AG20443 (cell line): ENCODE measurements at regions not wholly inside any gene's neighbourhood (a gene's known extent, or its start where the extent isn't known, plus 50 kb on each side); places are given as distances from the start of the nearest gene placed in this dataset.

ENCODE experiments used
- DNase-seq: peaks from one replicate; pipeline ENCODE4 v3.0.0; 2012; ENCODE audit warnings: low spot score, mixed read lengths

DNA sequence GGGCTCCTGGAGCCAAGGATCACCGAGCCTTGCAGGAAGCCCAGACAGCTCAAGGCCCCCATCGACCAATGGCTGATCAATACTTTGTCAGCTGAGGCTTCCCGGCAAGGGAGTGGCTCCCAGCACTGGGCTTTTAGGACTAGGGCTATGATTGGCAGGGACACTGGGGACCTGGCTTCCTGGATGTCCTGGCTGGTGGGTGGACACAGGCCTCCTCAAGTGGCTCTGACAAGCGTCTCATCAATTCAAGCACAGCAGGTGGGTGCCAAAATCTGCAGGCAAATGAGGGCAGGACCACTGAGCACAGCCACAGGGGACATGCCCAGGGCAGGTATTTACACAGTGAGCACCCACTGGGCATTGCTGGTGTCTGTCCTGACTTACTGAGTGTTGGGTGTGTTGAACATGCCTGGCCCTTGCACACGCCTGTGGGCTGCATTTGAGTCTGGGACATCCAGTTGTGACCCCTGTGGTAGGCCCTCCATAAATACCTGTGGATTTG is 420.1 kb upstream of the SULF2 start:
- no peak for DNase-seq

DNA sequence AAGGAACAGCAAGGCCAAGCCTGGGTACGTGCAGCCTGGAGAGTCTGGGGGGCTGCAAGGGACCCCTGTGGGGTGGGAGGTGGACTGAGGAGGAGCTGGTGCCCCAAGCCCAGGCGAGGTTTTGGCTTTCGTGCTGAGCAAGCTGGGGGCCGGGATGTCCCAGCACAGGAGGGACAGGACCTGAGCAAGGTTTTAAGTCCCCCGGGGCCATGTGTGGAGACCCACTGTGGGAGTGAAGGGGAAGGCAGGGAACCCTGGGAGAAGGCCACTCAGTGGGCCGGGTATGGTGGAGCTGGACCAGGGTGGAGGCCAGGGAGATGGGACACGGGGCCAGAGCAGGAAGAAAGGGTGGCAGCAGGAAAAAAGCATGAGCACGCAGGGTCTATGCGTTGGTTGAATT is 419.2 kb upstream of the SULF2 start:
- DNase-seq = no peak

DNA sequence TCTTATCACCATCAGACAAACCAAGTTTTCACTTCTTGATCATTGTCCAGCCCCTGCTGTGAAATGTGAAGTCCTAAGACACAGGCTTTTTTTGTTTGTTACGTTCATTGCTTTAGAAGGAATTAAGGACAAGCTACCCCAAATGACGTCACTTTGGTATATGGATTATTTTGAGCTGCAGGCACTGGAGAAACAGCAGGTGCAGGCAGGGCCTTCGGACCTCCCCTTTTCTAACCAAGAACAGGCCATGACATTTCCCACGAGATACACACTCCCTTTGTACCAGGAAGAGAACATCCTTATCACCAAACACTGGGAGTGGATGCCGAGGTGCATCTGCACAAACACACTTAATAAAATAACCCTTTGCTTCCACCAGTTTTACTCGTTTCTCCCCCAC is 418.0 kb upstream of the SULF2 start:
- no peak for DNase-seq

DNA sequence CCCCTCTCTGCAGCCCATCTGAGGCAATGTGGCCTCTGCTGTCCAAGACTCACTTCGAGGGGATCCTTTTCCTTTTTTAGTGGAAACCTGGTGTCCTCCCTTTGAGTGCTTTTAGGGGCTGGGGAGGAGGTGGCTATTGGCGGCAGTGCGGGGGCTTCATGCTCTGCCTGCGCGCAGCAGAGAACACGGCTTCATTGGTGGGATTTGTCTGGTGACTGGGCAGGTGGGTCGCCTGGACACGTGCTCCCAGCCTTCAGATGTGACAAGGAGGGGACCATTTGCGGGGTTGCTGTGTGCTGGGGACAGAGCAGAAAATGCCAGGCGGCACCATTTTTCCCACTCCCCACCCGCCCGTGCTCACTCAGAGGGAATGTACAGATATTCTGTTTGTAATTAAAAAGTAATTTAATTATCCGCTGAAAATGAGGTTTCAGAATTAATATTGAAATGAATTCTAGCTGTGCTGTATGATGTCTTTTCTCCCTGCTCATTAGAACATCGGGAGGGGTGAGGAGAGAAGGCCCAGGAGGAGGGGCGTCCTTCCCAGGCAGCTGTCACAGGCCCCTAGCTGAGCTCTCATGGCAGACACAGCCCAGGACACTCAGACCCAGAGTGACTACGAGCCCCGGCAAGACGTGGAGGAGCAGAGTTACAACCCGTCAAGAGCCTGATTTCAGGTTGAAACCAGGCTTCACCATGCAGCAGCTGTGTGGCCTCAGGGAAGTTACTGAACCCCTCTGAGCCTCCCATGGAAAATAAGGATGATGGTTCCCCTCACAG is 417.2 kb upstream of the SULF2 start:
- DNase-seq = no peak

DNA sequence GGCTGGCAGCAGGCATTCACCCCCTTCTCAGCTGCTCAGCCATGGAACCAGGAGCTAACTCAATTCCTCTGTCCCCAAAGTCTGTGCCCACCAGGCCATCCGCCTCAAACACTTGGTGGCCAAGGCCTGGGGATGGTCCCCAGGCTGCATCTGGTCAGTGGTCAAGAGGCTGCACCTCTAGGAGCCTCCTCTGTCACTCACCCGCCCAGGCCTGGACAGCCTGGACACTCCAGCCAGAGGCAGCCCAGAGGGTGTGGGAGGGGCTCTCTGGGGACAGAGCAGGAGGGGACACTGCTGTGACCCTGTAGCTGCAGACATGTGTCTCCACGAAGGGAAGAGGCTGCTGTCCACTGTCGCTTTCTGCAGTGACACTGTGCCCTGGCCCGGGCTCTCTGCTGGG is 416.6 kb upstream of the SULF2 start:
- no peak for DNase-seq

DNA sequence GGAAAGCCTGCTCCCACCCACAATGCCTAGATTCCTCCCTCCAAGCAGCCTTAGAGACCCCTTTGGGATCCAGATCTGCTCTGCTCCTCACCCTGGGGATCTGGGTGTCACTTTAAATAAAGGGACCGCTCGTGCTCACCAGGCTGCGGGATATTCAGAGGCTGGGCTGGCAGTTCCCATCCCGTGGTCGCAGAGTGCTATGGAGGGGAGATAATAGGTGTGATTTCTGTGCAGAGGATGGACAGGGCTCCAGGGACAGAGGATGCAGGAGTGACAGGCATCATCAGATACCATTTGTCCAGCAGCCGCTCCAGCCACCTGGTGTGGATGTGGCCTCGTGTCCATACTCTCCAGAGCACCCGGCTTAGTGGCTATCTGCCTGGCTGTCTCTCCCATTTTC is 415.9 kb upstream of the SULF2 start:
- DNase-seq = no peak

DNA sequence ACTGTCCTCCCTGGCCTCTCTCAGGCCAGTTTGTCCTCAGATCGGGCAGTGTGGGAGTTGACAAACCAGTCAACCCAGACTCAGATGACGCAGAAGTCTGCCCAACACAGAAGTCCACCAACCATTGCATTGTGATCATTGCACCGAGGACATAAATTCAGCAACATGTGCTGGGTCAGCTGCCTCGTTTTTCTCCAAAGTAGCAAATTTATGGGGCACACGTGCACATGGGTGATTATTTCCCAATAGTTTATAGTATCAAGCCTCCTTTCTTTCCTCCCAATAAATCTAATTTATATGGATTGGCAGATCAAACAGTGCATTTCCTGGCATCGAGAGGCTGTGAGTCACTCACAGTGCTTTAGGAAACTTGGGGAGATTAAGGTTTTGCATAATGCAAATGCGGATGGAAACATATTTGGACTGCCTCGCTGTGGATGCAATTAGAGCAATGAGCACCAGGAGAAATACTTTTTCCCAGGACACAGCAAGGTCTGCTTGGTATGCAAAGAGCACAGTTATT is 413.7 kb upstream of the SULF2 start:
- peak; percentile 25 for DNase-seq

DNA sequence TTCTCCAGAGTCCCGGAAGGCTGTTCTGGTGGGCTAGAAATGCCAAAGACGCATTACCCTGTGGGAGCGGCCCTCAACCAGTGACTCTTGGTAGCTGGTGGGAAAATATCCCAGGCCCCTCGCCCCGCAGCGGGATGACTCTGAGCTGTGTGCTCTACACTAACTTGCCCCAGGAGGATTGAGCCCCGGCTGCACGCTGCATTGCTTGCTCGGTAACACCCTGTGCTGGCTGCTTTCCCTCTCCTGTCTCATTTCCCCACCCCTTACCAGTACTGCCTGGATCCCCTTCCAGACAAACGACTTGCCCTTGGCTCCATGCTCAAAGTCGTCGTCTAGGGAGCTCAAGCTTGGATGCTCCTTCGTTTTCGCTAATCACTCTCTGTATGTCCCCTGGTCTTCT is 411.8 kb upstream of the SULF2 start:
- DNase-seq = no peak

DNA sequence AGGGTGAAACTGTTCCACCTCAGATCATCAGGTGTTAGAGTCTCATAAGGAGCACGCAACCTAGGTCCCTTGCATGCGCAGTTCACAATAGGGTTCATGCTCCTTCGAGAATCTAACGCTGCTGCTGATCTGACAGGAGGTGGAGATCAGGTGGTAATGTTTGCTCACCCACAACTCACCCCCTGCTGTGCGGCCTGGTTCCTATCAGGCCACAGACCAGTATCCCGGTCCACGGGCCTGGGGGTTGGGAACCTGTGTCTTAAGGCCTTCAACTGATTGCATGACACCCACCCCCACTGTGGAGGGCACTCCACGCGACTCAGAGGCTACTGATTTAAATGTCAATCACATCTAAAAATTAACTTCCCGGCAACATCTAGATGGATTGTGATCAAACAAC is 411.2 kb upstream of the SULF2 start:
- no peak for DNase-seq

DNA sequence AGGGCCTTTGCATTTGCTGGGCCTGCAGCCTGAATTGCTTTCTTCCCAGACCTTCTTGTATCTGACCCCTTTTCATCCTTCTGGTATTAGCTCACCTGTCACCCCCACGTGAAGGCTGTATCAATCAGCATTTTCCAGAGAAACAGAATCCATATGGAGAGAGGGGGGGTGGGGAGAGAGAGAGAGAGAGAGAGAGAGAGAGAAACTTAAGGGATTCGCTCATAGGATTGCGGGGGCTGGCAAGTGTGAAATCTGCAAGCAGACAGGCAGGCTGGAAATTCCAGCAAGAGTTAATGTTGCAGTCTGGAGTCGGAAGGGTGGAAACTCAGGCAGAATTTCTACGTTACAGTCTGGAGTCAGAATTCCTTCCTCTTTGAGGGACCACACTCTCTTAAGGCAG is 410.7 kb upstream of the SULF2 start:
- no peak for DNase-seq

DNA sequence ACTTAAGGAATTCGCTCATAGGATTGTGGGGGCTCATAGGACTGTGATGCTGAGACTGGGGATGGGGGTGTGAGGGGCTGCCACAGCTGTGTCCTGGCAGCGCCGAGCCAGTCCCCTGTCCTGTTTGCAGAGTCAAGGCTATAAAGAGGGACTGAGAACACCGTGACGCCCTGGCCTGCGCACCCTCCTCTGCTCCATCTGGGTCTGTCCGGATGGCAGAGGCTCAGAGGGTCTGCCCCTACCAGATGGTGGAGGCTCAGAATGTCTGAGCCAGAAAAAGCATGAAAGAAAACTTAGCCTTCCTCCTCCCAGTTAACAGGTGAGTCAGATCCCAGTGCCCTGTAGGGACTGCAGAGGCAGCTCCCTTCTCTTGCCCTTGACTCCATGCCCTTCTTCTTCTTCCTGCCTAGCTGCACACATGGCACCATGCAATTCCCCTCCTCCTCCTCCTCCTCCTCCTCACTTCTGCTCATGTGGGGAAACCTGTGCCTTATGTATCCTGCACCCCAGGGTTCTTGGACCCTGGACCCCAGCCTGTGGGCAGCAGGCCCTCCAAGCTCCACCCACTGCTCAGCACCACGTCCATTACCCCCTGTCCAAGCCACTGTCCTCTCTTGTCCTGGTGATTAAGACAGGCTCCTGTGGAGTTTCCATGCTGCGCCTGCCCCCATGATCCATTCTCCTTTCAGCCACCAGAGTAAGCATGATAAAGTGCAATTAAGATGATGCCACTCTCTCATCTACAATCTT is 410.0 kb upstream of the SULF2 start:
- DNase-seq = no peak

DNA sequence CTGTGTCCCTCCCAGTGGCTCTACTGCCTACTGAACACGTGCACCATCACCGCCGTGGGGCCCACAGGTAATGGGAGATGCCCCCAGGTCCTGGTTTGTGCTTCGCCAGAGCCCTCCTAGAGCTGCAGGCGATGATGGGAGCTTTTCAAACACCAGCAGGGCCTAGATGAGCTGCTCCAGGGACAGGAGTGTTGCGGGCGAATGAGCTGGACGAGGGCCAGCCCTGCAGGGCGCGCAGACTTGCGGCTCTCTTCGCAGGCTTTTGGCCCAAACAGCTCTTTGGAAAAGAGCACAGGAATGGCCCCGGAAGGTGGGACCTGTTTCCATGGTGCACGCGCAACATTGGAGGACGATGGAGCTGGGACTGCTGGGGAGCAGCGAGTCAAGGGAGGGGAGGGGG is 409.3 kb upstream of the SULF2 start:
- no peak for DNase-seq

DNA sequence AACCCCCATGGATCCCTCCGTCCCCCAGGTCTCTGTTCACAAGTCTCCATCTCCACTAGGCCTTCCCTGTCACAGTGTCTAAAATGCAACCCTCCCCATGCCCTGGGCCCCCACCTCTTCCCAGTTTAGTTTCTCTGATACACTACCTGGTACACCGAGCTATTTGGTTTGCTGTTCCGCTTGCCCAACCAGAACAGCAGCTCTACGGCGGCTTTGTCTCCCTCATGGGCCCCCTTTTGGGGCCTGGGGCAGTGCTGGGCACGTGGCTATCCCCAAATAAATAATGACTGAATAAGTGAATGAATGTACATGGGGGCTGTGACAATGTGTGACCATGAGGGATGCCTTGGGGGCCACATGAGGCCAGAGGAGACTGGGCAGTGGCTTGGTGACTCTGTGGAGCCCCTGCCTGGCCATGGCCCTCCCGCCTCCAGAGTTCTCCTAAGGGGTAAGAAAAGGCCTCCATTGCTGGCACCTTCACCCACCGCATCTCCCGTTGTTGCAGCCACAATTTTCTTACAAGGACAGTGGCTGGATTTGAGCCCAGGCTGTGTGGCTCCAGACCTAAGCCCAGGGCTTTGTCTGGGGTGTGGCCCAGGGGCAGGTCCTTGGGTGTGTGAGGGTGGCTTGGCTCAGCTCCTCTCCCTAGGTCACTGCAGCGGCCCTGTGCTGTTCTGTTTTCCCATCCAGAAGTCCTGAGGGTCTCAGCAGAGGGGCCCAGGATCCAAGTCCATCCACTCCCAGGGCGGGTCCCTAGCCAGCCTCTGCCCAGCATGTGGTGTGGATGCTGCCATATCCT is 408.5 kb upstream of the SULF2 start:
- DNase-seq = no peak

DNA sequence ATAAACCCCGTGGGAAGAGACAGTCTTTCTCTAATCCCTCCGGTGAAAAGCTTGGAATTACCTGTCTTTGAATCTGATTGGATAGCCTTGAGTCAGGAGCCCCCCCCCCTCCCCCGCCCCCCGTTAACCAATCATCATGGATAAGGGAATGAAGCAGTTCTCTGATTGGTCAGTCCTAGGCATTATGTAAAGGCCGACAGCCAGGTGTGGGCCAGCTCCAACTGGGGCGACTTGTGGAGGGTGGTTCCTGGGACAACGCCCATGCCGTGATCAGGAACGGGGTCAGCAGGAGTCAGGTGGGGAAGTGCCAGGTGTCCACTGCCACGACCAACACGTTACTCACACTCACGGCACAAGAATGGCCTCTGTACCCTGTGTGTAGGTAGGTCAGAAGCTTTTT is 406.8 kb upstream of the SULF2 start:
- DNase-seq = no peak

DNA sequence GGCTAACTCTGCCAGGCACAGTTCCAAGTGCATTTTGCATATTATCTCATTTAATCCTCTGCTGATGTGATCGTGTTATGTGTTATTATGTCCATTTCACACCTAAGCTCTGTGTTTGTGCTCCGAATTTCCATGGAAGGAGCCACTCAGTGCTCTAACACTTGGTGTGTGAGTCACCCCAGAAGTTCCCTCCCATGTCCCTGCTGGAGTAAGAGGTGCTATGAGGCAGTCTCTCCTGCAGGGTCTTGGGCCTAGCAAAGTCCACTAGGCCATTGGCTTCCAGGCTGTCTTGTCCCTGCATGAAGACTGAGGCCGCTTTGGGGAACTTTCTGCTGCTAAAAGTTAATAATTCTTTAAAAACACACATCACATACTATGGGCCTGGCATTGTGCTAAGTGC is 405.9 kb upstream of the SULF2 start:
- DNase-seq = peak; percentile 36

DNA sequence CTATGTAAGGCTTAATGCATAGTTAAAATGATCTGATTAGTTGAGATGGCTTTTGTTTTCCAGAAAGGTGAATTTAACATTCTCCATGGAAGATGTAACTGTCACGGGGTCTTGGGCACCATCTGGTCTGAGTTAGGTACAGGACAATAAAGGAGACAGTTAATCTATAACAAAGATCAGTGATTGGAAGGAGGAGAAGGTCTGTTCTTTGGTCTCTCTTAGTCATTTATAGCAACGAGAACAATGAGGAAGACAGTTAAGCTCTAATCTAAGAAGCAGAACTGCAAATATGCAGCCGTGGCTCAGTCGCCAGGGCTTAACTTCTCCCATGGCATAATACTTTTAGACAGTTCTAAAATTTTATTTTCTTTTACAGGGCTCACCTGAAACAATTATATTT is 405.5 kb upstream of the SULF2 start:
- DNase-seq = no peak

DNA sequence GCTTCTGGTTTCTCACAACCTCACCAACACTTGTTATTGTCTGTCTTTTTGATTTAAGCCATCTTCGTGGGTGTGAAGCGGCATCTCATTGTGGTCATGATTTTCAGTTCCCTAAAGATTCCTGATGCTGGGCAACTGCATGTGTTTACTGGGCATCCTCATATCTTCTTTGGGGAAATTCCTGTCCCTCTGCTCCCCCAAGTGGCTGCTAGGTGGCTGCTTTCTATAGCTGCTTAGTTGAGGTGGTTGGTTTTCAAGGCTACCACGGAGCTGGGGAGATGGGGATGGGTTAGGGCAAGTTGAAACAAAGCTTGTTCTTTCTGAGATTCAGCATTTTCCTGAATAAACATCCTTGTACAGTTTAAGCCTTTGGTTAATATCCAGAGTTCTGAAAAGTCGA is 403.9 kb upstream of the SULF2 start:
- DNase-seq = peak; percentile 55

DNA sequence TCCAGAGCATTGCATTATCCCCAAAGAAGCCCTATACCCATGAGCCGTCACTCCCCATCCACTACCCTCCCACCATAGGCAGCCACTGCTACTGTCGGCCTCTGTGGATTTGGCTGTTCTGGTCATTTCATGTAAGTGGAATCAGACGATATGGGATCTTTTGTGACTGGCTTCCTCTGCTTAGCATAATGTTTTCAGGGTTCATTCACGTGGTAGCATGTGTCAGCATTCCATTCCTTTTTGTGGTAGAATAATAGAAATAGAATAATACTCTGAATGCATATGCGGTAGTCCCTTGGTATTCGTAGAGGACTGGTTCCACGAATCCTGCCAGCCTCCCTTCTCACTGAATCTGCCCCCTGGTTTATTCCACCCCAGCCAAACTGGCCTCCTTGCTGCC is 402.6 kb upstream of the SULF2 start:
- DNase-seq = no peak

DNA sequence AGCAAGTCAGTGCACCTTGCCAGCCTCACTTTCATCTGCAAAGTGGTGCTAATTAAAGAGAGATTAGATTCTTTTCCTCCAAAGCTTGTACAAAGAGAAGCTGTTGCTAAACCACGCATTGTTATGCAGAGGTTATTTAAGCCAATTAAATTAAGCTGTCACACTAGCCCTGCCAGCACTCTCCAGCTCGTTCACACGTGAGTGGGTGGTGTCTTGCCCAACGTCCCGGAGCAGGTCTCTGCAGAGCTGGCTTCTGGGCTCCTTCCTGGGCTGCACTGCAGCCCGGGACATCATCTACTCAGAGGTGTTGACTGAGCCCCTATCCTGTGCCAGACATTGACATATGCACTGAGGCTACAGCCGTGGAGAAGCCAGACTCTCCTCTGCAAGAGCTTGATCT is 401.6 kb upstream of the SULF2 start:
- no peak for DNase-seq

DNA sequence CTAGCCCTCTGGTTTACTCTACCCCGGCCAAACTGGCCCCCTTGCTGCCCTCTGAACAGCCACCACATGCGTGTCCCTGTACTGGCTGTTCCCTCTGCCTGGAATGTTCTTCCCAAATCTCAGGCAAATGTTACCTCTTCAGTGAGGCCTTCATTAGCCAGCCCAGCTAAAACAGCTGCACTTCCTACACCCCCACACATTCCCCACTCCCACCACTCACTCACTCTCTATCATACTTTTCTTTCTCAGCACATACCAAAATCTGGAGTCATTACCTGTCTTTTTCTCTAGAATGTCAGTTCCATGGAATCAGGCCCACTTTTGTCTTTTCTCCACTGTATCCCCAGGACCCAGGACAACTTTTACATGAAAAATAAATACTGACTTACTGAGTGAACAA is 401.2 kb upstream of the SULF2 start:
- DNase-seq = no peak

DNA sequence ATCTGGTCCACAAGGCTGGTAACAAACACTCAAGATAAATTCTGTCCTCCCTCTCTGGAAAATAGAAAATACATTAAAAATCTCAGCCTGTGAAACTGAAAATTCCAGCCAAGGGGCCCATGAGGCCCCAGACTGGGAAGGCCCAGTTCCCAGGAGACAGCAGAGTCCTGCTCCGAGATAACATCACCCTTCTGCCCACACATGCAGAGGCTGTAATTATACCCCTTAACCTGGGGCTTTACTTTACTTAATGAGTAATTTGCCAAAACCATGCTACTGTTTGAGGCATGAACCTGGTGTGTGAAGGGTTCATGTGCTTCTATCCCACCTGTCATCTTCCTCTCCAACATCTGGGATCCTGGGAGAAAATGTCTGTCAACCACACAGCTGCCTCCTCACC is 398.9 kb upstream of the SULF2 start:
- no peak for DNase-seq

DNA sequence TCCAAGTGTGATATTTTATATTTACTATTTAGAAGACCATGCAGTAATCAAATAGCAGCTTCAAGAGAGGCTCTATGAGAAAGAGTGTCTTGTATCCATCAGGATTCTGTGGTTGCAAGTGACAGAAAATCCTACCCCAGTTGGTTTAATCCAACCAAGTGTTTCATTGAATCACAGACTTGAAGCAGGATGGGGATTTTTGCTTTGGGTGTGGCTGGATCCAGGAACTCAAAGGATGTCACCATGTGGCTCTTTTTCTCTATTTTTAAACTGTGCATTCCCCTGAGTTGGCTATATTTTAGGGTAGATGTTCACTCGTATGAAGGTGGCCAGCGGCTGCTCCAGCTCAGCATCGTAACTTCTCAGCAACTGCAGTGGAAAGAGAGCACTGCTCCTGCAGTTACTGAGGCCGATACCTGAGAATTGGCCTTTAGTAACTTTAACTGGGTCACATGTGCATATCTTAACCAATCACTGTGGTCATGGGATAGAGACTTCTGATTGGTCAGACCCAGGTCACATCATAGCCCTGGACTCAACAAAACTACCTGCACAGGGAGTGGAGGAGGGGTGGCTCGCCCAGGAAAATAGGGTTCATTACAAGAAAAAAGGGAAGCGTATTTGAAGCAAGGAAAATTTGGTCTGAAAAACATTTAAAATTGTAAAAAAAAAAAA is 396.1 kb upstream of the SULF2 start:
- no peak for DNase-seq
